Nucleus accumbens (tissue), 56 donors: ENCODE measurements at regions not wholly inside any gene's neighbourhood (a gene's known extent, or its start where the extent isn't known, plus 50 kb on each side); places are given as distances from the start of the nearest gene placed in this dataset.
"Not testable (repeated sequence)": the region's sequence is repeated elsewhere in the genome, so short reads cannot be mapped to it uniquely, and the experiment has no call there.

Experiments used
- DNase-seq, 56 donors: peaks; one replicate each; lab custom pipeline; 2025; lab: John Stamatoyannopoulos, UW

DNA sequence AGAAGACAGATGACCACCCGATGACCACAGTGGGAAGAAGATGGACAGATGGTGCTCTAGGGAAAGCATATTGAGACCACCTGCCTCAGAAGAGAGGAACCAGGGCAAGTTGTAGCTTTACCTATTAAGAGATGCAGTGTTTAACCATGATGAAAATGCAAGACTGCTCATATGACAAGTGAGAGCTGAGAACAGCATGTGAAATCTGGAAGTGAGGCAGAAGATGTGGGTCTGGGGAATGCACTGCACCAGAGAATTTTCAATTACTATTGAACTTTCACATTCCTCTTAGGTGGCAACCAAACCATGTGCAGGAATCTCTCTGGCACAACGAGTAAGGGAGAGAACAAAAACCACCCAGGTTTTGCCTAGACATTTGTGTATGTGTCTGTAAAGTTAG lies 184.8 kb upstream of the CRIM1 start:
- DNase-seq, result no peak

DNA sequence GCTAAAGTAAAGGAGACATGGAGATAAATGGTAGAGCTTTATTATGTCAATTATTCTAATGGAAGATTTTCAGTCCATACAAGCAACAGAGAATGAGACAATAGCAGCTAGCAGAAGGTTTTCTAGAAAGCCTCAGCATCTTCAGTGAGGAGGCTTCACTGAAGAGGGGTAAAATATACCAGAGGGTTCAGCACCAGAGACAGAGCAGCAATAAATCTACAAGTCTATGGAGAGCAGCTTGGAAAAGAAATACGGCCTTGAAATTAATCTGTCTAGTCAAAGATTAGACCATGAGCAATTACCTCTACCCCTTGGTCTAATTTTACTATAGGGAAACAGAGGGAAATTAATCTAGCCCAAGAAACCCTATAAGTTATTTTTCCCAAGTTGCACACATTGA lies 185.7 kb upstream of the CRIM1 start:
- DNase-seq, result no peak

DNA sequence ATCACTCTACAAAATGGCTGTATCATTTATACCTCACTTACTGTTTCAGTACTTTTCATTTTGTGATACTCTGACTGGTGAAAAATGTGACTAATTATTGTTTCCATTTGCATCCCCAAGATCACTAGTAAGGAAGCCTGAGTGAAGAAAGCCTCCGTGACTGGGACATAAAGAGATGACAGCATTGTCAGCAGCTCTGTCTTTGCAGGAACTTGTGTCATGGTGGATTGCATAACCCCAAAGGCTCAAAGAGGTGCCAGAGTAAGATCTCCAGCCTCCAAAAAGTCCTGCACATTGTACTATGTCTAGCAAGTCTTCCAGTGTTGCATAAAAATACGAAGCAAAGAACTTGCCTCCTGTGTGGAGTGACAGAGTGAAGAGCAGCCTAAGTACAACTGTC lies 187.5 kb upstream of the CRIM1 start:
- no peak for DNase-seq

DNA sequence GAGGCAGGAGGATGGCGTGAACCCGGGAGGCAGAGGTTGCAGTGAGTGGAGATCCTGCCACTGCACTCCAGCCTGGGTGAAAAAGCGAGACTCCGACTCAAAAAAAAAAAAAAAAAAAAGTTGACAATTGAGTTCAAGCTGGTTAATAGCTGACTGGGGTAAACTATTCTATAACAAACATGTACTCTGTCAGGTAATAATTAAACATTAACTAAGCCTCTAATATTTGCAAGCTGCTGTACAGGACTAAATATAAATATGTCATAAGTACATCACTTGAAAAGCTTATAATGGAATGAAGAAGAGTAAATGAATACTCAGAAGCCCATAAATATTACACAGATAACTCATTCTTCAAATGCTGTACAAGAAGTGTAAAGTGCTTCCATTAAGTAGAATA lies 190.4 kb upstream of the CRIM1 start:
- no peak for DNase-seq

DNA sequence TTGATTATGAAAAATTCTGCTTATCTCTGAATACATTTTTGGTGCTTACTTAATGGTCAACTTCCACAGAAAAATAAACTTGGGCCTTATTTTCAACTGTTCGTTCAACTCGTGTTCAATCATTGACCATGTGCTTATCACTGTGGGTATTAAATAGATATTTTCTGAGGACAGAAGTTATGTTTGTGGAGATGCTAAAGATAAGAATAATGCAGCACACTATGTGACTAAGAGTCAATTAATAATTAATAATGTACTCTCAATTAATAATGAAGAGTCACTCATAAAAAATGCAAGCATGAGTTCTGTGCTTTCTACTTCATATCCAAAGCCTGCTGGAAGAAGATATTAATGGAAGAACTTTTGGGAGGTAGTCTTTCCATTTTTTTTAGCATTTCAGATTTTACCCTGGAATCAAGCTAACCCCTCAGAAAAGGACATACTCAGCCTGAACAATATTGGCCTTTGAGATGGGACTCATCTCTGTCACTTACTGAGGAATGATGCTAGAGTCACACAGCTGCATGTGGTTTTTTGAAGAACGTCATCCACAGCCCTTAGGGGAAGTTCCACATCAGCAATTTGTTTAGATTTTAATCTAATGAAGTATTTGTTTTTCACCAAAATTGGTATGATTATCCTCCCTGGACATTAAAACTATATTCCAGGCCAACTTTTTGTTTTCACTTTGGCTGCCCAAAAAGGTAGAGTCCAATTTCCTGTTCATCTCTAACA lies 191.9 kb upstream of the CRIM1 start:
- DNase-seq, result no peak

DNA sequence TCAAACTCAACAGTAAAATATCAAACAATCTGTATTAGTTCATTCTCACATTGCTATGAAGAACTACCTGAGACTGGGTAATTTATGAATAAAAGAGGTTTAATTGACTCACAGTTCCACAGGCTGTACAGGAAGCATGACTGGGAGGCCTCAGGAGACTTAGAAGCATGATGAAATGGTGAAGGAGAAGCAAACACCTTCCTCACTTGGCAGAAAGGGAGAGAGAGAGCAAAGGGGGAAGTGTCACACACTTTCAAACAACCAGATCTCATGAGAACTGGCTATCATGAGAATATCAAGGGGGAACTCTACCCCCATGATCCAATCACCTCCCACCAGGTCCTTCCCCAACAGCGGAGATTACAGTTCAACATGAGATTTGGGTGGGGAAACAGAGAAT lies 198.5 kb upstream of the CRIM1 start:
- DNase-seq, result not testable (repeated sequence)

DNA sequence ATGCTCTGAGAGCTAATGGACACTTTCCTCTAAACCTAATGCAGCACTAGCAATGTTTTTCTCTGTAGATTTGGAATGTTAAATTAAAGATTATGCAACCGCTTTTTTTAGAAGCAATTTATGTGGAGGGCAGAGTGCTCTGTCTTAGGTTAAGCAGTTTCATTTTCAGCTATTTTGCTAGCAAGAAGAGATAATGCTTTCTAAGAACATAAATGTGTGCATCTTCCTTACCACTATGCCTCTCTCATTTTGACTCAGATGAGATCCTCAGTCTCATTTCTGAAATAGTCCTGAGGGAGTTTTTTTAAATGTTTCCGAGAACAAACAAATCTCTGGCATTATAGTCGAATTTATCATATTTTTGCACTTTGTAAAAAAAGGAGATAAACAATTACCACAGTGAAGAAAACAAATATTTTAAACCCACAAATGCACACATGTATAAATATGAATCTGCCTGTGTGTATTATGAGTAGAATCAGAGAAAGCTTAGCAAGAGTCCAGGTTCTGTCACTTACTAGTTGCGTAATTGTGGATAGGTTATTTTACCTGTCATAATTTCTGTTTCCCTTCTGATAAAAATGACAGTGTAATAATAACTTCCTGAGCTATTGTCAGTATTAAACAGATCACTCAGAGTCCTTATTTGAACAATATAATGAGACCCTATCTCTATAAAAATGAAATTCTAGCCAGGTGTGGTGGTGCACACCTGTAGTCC lies 207.7 kb upstream of the CRIM1 start:
- DNase-seq, result no peak

DNA sequence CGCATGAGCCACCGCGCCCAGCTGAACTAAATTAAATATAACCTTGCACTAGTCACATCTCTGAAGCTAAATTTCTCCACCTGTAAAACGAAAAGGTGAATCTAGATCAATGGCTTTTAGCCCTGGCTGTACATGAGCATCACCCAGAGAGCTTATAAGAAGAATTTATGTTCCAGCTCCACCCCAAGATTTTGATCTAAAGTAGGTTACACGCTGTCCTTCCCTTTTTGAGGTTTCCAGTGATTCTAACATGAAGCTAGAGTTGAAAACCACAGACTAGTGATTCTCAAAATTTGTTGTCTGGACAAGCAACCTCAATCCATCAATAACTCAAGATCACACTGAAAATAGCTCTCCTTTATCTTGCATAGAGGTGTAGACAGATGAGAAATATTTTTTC lies 208.8 kb upstream of the CRIM1 start:
- no peak for DNase-seq

DNA sequence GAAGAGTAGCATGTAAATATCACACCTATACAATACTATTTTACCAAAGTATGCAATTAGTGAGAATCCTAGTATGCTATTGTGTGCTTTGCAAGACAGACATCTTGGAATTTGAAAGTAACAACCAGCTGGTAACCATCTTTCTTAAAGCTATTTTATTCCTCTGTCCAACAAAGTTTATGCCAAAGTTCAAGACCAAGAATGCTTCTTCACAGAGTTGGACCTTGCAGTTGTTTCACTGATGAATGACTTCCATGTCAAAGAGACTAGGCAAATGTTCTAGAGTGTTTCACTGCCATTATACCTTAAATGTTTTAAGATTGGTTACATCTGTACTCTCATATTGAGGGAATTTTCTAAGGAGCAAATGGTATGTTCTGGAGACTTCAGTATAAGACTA lies 215.2 kb upstream of the CRIM1 start:
- DNase-seq, result no peak

DNA sequence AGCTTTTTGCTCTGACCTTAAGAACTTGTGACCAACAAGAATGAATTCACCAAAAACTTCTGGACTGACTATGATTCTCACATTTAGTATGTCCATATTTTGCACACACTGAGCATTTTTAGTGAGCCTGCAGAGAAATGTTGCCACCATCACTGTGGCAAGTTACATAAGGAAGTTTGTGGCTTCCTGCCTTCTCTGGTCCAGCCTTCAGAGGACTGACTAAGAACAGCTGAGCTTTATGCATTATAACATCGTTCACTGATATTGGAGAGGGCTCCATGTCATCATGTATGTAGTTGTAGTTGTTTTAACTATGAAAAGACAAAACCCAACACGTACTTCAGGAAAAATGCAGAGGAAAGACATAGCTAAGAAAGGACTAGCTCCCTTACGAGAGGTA lies 218.0 kb upstream of the CRIM1 start:
- no peak for DNase-seq

DNA sequence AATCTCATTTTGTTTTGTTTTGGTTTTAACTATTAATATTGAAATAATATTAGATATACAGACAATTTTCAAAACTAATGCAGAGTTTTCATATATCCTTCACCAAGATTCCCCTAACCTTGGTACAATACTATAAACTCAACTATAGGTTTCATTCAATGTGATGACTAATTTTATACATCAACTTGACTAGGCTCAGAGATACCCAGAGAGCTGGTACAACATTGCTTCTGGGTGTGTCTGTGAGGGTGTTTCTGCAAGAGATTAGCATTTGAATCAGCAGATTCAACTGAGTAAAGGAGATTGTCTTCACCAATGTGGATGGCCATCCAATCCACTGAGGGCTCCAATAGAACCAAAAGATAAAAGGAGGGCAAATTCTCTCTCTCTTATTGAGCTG lies 221.3 kb upstream of the CRIM1 start:
- DNase-seq, result no peak

DNA sequence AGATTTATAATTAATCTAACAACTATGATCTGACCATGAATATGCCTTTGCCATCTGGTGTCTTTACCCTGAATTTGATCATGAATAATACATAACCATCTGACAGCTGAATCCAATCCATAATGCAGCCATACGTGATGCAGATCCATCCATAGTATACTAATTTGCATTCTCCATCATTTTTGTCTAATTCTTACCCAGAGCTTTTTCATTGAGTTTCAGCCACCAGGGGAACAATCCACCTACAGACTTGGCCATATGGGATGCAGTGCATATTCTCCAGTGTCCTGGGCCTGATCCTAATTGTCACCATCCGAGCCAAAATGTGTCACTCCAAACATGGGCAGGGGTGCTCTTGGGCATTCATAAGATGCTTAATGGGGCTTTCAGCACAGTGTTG lies 227.2 kb upstream of the CRIM1 start:
- no peak for DNase-seq

DNA sequence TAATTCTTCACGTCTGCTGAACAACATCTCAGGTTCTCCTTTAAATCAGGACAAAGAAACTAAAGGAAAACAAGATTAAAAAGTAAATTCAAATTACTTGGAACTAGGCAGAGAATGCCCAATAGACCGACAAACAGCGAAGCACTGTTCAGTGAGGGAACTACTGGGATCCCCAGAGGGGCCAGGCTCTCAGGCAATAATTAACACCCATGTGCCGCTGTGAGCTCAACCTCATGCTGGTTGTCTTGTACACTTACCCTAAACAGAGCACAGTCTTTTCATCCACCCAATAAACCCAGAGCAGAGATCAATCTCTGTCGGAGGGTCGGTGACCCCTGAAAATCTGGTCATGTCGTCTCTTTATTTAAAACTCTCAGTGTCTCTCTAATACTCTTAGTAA lies 229.9 kb upstream of the CRIM1 start:
- DNase-seq, result no peak

DNA sequence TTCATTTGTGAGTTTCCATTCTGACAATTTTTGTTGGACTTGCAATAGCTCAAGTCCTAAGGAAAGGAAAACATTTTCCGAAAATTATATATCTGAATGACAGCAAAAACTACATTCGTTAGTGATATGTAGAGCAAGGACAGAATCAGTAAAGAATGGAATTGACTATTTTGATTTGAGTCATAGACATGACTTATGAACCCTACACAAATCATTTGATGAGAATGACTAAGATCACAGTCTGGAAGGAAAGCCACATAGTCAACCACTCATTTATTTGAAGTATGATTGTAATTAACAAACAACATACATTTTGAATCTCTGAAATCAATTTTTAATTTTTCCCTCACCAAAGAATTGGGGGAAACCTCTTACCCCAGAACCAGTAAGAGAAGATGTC lies 231.6 kb upstream of the CRIM1 start:
- no peak for DNase-seq

DNA sequence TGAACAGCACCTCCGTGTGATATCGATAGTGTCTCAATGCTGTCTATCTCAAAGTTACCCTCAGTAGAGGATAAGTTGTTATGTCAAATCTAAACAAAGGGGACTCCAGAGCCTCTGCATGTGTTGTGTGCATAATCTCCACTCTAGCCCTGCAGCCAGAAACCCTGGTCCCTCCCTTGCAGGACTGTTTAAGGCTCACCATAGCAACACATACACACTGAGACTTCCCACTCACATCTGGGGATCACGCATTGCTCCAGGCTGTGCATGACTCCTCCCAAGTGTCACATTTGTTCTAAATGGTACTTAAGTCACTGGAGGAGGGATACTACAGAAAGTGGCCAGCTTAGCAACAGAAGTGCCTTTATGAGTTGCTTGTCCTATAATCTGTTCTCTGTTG lies 258.6 kb upstream of the CRIM1 start:
- no peak for DNase-seq

DNA sequence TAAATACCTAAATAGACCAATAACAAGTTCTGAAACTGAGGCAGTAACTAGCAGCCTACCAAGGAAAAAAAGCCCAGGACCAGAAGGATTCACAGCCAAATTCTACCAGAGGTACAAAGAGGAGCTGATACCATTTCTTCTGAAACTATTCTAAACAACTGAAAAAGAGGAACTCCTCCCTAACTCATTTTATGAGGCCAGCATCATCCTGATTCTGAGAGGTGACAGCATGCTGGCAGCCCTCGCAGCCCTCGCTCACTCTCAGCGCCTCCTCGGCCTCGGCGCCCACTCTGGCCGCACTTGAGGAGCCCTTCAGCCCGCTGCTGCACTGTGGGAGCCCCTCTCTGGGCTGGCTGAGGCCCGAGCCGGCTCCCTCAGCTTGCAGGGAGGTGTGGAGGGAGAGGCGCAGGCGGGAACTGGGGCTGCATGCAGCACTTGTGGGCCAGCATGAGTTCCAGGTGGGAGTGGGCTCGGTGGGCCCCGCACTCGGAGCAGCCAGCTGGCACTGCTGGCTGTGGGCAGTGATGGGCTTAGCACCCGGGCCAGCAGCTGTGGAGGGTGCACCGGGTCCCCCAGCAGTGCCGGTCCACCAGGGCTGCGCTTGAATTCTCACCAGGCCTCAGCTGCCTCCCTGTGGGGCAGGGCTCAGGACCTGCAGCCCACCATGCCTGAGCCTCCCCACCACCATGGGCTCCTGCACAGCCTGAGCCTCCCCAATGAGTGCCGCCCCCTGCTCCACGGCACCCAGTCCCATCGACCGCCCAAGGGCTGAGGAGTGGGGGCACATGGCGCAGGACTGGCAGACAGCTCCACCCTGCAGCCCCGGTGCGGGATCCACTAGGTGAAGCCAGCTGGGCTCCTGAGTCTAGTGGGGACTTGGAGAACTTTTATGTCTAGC lies 263.5 kb upstream of the CRIM1 start:
- not testable (repeated sequence) for DNase-seq

DNA sequence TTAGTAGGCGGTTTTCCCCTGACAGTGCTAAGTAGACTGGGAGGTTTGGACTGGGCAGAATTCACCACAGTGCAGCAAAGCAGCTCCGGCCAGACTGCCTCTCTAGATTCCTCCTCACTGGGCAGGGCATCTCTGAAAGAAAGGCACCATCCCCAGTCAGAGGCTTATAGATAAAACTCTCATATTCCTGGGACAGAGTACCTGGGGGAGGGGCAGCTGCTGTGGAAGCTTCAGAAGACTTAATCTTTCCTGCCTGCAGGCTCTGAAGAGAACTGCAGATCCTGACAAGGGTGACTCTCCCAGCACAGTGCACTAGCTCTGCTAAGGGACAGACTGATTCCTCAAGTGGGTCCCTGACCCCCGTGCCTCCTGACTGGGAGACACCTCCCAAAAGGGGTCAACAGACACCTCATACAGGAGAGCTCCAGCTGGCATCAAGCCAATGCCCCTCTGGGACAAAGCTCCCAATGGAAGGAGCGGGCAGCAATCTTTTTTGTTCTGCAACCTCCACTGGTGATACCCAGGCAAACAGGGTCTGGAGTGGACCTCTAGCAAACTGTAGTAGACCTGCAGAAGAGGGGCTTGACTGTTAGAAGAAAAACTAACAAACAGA lies 266.8 kb upstream of the CRIM1 start:
- no peak for DNase-seq

DNA sequence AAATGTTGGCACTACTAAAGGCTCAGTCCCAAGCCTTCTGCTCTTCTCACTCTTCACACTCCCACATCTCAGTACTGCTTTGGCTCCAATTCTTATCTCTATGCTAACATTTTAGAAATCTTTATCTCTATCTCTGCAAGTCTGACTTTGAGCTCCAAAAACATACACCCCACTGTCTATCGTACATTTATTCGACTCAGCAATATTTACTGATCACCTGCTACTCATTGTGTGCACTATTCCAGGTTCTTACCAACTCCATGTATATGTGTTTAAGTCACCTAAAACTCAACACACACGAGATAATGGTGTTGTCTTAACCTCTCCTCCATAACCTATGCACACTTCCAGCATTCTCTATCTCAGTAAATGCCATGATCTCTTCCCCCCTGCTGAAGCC lies 268.2 kb upstream of the CRIM1 start:
- DNase-seq, result no peak

DNA sequence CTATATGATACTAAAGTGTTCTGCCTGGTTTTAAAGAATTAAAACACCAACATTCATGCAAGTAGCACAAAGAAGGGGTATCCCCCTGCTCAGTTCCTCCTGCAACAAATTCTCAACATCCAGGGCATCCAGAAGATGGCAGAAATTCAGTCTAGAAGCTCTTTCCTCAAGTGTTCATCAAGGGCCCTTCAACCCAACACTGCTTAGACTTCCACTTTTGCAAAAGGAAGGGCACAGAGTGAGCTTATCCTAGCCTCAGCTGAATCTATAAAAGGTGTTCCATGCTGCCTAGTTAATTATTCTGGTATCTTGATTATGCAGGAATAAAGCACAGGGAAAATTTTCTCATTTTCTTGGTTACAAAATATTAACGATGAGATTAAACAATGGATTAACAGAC lies 275.8 kb upstream of the CRIM1 start:
- no peak for DNase-seq

DNA sequence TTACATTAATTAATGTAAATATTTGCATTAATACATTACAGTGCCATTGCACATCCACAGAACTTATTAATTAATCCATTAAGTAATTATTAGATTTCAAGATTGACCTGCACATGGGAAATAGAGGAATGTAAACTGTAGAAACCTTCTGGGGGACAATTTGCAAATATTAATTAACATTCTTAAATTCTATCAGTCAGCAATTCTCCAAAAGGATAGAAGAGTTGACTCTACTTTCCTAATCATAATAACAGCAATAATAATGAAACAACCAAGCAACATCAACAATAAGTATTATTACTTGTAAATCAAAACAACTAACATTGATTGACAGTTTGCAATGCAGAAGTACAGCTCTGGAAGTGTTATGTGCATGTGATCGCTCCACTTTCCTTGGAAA lies 281.6 kb upstream of the CRIM1 start:
- no peak for DNase-seq

DNA sequence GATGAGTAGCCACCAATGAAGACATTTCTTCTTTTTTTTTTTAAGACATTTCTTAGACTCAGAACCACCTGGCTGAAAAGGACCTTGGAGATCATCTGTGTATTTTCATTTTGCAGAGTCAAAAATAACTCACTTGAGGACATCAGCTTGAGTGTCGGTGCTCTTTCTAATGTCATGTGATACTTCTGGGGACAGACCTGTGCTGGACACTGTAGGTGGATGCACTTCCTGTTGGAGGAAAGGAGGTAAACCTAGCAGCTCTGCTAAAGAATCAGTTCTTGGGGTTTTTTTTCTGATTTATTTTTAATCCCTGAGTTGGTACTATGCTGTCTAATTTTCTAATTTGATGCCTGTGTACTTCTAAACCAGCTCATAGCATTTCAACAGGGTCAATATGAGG lies 283.9 kb upstream of the CRIM1 start:
- no peak for DNase-seq
